ENCODE measurements at regions not wholly inside any gene's neighbourhood (a gene's known extent, or its start where the extent isn't known, plus 50 kb on each side); places are given as distances from the start of the nearest gene placed in this dataset.

DNA sequence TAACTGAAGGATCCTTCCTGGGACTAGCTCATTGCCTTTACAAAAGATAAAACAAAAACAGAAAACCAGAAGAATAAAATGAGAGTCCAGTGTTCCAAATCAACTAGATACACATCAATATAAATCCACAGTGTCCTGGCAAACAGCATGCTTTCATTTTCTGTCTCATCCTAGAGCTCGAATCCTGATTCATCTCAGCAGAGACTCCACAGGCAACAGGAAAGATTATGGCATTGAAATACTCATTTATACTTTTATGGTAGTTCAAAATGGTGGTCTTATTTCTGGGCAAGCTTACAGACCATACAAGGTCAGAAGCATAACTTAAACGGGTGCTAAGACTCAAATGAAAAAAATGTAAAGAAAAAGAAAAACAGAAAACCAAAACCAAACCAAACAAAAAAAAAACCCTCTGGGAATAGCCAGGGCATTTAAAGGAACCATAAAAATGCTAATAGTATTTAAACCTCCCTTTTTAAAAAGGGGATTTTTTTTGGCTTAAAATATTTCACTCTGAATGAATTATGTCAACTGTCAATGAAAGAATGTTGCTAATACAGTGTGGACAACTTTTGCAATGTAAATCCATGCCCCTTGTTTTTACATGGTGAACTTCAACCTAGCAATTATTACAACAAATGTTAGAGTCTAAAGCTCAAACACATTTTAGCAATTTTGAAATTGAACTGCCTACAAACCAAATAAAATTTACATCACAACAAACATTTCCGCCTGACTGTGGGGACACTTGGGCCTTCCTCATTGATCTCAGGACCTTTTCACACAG is 57.9 kb downstream of the GPR101 start:
- WGBS, 2 donors: 62 to 66% methylated on average over 3 of the region's 3 CpGs
- H3K4me3 ChIP-seq (ENCODE audit: low read depth, poor library complexity, severe bottlenecking): no peak overlapping the region
- intact Hi-C loops (cut with DNase I; ENCODE audit: low total_unique reads): loop anchor here (5.0 kb wide), 1 partner anchor 1389 kb away; no protein-coding TSS in a partner anchor
- no peak for DNase-seq (ENCODE audit: low spot score in 2 of 2)
- TF ChIP-seq, protein P1, sequence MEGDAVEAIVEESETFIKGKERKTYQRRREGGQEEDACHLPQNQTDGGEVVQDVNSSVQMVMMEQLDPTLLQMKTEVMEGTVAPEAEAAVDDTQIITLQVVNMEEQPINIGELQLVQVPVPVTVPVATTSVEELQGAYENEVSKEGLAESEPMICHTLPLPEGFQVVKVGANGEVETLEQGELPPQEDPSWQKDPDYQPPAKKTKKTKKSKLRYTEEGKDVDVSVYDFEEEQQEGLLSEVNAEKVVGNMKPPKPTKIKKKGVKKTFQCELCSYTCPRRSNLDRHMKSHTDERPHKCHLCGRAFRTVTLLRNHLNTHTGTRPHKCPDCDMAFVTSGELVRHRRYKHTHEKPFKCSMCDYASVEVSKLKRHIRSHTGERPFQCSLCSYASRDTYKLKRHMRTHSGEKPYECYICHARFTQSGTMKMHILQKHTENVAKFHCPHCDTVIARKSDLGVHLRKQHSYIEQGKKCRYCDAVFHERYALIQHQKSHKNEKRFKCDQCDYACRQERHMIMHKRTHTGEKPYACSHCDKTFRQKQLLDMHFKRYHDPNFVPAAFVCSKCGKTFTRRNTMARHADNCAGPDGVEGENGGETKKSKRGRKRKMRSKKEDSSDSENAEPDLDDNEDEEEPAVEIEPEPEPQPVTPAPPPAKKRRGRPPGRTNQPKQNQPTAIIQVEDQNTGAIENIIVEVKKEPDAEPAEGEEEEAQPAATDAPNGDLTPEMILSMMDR (IDR thresholded peaks at IDR 0.05): no peak
- no peak for TF ChIP-seq POLR2A (IDR thresholded peaks at IDR 0.05)

DNA sequence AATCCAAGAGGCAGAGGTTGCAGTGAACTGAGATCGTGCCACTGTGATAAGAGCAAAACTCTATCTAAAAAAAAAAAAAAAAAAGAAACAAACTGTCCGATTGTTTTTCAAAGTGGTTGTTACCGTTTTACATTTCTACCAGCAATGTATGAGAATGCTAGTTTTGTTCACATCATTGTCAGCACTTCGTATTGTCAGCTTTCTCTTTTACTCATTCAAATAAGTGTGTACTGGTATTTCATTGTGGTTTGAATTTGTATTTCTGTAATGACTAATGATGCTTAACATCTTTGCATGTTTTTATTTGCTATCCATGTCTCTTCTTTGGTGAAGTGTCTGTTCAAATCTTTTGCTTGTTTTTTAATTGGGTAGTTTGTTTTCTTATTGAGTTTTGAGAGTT is 65.8 kb downstream of the GPR101 start:
- no peak for DNase-seq (ENCODE audit: low spot score in 2 of 2)
- no peak overlapping the region for H3K4me3 ChIP-seq (ENCODE audit: low read depth, poor library complexity, severe bottlenecking)
- intact Hi-C loops (cut with DNase I; ENCODE audit: low total_unique reads): no loop called here
- 90 to 92% methylated on average over 4 of the region's 4 CpGs for WGBS, 2 donors
- no peak for TF ChIP-seq POLR2A (IDR thresholded peaks at IDR 0.05)
- TF ChIP-seq, protein P1 (IDR thresholded peaks at IDR 0.05): no peak

DNA sequence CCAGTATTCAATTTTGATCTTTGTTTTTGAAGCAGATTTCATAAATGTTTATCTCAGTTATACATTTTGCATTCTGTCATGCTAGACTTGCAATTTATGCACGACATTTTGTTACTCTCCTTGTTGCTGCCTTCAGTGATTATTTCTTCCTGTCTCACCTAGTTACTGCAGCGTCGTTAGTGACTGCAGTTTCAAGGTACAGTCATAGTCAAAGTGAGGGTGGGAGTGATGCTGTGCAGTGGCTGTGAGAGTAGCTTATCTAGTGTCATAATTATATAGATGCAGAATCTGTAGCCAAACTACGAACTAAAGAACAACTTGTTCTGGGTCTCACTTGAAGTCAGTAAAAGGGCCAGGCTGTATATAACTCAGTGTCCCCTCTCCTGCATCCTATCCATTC is 69.8 kb downstream of the GPR101 start:
- 75 to 90% methylated on average over 4 of the region's 4 CpGs for WGBS, 2 donors
- H3K4me3 ChIP-seq (ENCODE audit: low read depth, poor library complexity, severe bottlenecking): no peak overlapping the region
- TF ChIP-seq, protein P1 (IDR thresholded peaks at IDR 0.05): no peak
- TF ChIP-seq POLR2A (IDR thresholded peaks at IDR 0.05): no peak
- intact Hi-C loops (cut with DNase I; ENCODE audit: low total_unique reads): no loop called here
- no peak for DNase-seq (ENCODE audit: low spot score in 2 of 2)

DNA sequence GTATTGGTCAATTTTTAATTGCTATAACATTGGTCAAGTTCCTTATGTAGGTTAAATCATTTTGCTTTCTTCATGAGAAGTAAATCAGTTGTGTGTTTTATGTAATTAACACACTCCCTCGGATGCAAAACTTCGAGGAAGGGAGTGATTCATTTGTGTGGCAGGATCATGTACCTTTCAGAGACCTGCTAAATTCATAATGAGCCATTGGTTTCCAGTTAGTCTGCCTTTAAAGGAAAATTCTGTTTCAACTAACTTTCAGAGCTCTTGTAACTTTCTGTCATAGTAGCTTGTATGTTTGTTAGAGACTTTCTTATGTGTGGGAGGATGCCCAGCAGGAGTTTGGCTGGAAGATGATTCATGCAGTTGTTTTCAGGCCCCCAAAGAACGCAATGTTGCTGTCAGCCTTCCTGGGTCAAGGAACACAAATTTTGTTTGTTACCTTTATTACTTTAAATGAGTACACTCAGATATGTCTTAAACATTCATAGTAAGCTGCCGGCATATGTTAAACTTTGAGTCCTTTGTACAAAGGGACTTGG is 72.1 kb downstream of the GPR101 start:
- DNase-seq (ENCODE audit: low spot score in 2 of 2): no peak
- intact Hi-C loops (cut with DNase I; ENCODE audit: low total_unique reads): no loop called here
- WGBS, 2 donors: 77 to 85% methylated on average over 4 of the region's 4 CpGs

DNA sequence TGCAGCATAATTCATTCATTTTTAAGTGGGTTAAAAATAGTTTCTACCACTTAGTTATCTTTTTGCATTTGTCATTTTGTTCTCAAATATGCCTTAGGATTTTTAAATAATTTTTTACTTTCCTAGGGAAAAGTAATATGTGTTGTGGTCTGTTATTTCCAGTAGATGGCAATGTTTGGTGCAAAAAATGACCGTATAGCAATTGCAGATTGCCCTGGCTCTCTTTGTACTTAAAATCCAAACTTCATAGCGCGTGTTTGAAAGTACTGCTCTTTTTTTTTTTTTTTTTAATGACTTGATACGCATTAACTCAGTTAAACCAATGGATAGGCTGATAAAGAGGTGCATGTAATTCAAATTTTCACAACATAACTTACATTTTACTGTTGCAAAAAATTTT is 74.4 kb upstream of the RBMX start:
- no peak for TF ChIP-seq POLR2A (IDR thresholded peaks at IDR 0.05)
- TF ChIP-seq, protein P1 (IDR thresholded peaks at IDR 0.05): no peak
- intact Hi-C loops (cut with DNase I; ENCODE audit: low total_unique reads): no loop called here
- H3K4me3 ChIP-seq (ENCODE audit: low read depth, poor library complexity, severe bottlenecking): no peak overlapping the region
- 4 to 11% methylated on average over 4 of the region's 4 CpGs for WGBS, 2 donors
- DNase-seq (ENCODE audit: low spot score in 2 of 2): no peak

More for the DNA sequence above, 72.1 kb downstream of the GPR101 start:
- no peak overlapping the region for H3K4me3 ChIP-seq (ENCODE audit: low read depth, poor library complexity, severe bottlenecking)
- TF ChIP-seq, protein P1 (IDR thresholded peaks at IDR 0.05): no peak
- TF ChIP-seq POLR2A (IDR thresholded peaks at IDR 0.05): no peak
